A549 (cell line): ENCODE measurements at regions not wholly inside any gene's neighbourhood (a gene's known extent, or its start where the extent isn't known, plus 50 kb on each side); places are given as distances from the start of the nearest gene placed in this dataset.

Experiments used
- CEBPB ChIP-seq, 2 experiments: fragments of >200 bp in 1 of 2; sonication (Bioruptor Twin) in 1 of 2; formaldehyde crosslinking in 1 of 2; IDR thresholded peaks; 2 replicates each; pipeline ENCODE4 v1.6.1; 2012 to 2016
- HEYL ChIP-seq: fragments of 250-450 bp; sonication (Bioruptor Pico); IDR thresholded peaks from 2 replicates; pipeline ENCODE4 v1.8.0; 2021; ENCODE audit warnings: mild to moderate bottlenecking, moderate library complexity
- KDM5A ChIP-seq: fragments of 200-600 bp; sonication (generic); IDR thresholded peaks from 2 replicates; pipeline ENCODE4 v1.6.1; 2016; ENCODE audit warnings: antibody characterized with exemption, mild to moderate bottlenecking
- MAZ ChIP-seq: fragments of 150-350 bp; IDR thresholded peaks from 2 replicates; pipeline ENCODE4 v1.6.1; 2014; ENCODE audit warnings: antibody characterized with exemption, low read depth, low read length, borderline replicate concordance
- POLR2A ChIP-seq: IDR thresholded peaks from 2 replicates; pipeline ENCODE4 v1.6.1; 2012; ENCODE audit warnings: mild to moderate bottlenecking, low read length
- RAD21 ChIP-seq, 2 experiments: fragments of >200 bp in 1 of 2; sonication (Bioruptor Twin) in 1 of 2; formaldehyde crosslinking in 1 of 2; IDR thresholded peaks in 1 of 2; conservative IDR thresholded peaks in 1 of 2; 2 replicates in 1 of 2; 3 replicates in 1 of 2; pipeline ENCODE4 v1.6.1; 2012 to 2018; ENCODE audit warnings: inconsistent platforms in 1 of 2
- SMC3 ChIP-seq: fragments of >200 bp; sonication (Bioruptor Twin); formaldehyde crosslinking; IDR thresholded peaks from 3 replicates; pipeline ENCODE4 v1.6.1; 2018; ENCODE audit warnings: inconsistent platforms
- TF ChIP-seq, protein P1 (sequence below): fragments of >200 bp; sonication (Bioruptor Twin); formaldehyde crosslinking; IDR thresholded peaks from 3 replicates; pipeline ENCODE4 v1.5.1; 2016
- TF ChIP-seq, protein P2 (sequence below): fragments of 250-450 bp; sonication (Bioruptor Pico); IDR thresholded peaks from 2 replicates; pipeline ENCODE4 v1.5.0; 2021; ENCODE audit warnings: mild to moderate bottlenecking, moderate library complexity, borderline replicate concordance
- TF ChIP-seq, protein P3 (sequence below): fragments of >200 bp; sonication (Bioruptor Twin); formaldehyde crosslinking; IDR thresholded peaks from 2 replicates; pipeline ENCODE4 v1.6.1; 2016
- TF ChIP-seq, protein P4 (sequence below): fragments of 150-350 bp; IDR thresholded peaks from 2 replicates; pipeline ENCODE4 v1.6.1; 2014; ENCODE audit warnings: low read depth, mild to moderate bottlenecking, low read length
- TF ChIP-seq, protein P5 (sequence below): fragments of 200-600 bp; sonication (generic); IDR thresholded peaks from 2 replicates; pipeline ENCODE4 v1.6.1; 2016; ENCODE audit warnings: antibody characterized with exemption, mild to moderate bottlenecking, moderate library complexity

DNA sequence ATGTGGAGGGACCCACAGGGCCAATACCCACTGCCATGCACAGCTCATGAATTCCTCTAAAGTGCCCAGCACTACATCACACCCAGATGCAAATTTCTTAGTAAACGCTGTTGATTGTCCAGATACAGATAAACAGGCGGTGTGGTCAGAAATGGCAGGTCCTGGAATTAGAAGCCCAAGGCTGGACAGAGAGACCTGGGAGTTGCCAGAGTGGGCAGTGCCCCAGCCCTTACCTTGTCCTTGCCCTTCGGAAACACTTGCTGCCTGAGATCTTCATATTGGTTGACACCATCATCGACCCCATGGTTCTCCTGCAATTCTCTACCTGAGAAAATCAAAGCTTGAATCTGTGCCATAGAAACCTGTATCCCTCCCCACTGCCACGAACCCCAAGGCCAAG is 149.3 kb upstream of the ETV3 start:
- TF ChIP-seq KDM5A (no peak), RAD21 (conservative IDR thresholded peaks at IDR 0.05 in 1 of 2, IDR thresholded peaks at IDR 0.05 in 1 of 2) (no peak), POLR2A (no peak), SMC3 (no peak), MAZ (no peak), HEYL (CRISPR knock-in tag) (no peak), CEBPB (IDR thresholded peaks at IDR 0.05) (no peak)
- TF ChIP-seq, protein P1, sequence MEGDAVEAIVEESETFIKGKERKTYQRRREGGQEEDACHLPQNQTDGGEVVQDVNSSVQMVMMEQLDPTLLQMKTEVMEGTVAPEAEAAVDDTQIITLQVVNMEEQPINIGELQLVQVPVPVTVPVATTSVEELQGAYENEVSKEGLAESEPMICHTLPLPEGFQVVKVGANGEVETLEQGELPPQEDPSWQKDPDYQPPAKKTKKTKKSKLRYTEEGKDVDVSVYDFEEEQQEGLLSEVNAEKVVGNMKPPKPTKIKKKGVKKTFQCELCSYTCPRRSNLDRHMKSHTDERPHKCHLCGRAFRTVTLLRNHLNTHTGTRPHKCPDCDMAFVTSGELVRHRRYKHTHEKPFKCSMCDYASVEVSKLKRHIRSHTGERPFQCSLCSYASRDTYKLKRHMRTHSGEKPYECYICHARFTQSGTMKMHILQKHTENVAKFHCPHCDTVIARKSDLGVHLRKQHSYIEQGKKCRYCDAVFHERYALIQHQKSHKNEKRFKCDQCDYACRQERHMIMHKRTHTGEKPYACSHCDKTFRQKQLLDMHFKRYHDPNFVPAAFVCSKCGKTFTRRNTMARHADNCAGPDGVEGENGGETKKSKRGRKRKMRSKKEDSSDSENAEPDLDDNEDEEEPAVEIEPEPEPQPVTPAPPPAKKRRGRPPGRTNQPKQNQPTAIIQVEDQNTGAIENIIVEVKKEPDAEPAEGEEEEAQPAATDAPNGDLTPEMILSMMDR: no peak
- TF ChIP-seq, protein P2, sequence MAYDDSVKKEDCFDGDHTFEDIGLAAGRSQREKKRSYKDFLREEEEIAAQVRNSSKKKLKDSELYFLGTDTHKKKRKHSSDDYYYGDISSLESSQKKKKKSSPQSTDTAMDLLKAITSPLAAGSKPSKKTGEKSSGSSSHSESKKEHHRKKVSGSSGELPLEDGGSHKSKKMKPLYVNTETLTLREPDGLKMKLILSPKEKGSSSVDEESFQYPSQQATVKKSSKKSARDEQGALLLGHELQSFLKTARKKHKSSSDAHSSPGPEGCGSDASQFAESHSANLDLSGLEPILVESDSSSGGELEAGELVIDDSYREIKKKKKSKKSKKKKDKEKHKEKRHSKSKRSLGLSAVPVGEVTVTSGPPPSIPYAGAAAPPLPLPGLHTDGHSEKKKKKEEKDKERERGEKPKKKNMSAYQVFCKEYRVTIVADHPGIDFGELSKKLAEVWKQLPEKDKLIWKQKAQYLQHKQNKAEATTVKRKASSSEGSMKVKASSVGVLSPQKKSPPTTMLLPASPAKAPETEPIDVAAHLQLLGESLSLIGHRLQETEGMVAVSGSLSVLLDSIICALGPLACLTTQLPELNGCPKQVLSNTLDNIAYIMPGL (CRISPR knock-in tag): no peak
- TF ChIP-seq, protein P3, sequence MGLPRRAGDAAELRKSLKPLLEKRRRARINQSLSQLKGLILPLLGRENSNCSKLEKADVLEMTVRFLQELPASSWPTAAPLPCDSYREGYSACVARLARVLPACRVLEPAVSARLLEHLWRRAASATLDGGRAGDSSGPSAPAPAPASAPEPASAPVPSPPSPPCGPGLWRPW: no peak
- TF ChIP-seq, protein P4, sequence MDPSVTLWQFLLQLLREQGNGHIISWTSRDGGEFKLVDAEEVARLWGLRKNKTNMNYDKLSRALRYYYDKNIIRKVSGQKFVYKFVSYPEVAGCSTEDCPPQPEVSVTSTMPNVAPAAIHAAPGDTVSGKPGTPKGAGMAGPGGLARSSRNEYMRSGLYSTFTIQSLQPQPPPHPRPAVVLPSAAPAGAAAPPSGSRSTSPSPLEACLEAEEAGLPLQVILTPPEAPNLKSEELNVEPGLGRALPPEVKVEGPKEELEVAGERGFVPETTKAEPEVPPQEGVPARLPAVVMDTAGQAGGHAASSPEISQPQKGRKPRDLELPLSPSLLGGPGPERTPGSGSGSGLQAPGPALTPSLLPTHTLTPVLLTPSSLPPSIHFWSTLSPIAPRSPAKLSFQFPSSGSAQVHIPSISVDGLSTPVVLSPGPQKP: no peak
- TF ChIP-seq, protein P5, sequence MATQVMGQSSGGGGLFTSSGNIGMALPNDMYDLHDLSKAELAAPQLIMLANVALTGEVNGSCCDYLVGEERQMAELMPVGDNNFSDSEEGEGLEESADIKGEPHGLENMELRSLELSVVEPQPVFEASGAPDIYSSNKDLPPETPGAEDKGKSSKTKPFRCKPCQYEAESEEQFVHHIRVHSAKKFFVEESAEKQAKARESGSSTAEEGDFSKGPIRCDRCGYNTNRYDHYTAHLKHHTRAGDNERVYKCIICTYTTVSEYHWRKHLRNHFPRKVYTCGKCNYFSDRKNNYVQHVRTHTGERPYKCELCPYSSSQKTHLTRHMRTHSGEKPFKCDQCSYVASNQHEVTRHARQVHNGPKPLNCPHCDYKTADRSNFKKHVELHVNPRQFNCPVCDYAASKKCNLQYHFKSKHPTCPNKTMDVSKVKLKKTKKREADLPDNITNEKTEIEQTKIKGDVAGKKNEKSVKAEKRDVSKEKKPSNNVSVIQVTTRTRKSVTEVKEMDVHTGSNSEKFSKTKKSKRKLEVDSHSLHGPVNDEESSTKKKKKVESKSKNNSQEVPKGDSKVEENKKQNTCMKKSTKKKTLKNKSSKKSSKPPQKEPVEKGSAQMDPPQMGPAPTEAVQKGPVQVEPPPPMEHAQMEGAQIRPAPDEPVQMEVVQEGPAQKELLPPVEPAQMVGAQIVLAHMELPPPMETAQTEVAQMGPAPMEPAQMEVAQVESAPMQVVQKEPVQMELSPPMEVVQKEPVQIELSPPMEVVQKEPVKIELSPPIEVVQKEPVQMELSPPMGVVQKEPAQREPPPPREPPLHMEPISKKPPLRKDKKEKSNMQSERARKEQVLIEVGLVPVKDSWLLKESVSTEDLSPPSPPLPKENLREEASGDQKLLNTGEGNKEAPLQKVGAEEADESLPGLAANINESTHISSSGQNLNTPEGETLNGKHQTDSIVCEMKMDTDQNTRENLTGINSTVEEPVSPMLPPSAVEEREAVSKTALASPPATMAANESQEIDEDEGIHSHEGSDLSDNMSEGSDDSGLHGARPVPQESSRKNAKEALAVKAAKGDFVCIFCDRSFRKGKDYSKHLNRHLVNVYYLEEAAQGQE: no peak
